DND-41 (cell line): ENCODE measurements at regions not wholly inside any gene's neighbourhood (a gene's known extent, or its start where the extent isn't known, plus 50 kb on each side); places are given as distances from the start of the nearest gene placed in this dataset.

ENCODE experiments used
- EZH2 ChIP-seq: IDR thresholded peaks from 3 replicates; pipeline ENCODE4 v1.6.1; 2012; ENCODE audit warnings: borderline replicate concordance, low read depth, mild to moderate bottlenecking, moderate library complexity, low read length, inconsistent platforms; ENCODE audit not compliant: severe bottlenecking
- TF ChIP-seq, protein P1 (sequence below): IDR thresholded peaks from 2 replicates; pipeline ENCODE4 v1.5.1; 2012; ENCODE audit warnings: borderline replicate concordance, low read length, moderate library complexity, mild to moderate bottlenecking; ENCODE audit not compliant: poor library complexity, severe bottlenecking; ENCODE audit errors: extremely low read depth

DNA sequence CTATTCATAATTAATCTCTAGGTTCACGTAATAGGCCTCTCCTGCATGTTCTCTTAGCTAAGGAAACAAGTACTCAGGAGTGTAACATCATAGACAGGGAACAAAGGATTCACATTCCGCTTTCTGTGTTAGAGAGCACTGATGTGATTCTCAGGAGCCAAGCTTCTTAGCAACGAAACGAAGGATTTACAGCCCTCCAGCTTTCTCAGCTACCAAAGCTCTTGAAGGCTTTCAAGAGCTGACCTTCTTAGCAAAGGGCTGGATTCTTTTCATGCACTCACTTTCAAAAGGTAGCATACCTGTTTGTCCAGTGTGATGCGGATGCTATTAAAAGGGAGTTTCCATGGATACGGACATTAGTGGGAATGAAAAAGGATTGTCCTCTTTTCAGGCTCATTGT lies 107.4 kb downstream of the TUSC1 start:
- TF ChIP-seq, protein P1, sequence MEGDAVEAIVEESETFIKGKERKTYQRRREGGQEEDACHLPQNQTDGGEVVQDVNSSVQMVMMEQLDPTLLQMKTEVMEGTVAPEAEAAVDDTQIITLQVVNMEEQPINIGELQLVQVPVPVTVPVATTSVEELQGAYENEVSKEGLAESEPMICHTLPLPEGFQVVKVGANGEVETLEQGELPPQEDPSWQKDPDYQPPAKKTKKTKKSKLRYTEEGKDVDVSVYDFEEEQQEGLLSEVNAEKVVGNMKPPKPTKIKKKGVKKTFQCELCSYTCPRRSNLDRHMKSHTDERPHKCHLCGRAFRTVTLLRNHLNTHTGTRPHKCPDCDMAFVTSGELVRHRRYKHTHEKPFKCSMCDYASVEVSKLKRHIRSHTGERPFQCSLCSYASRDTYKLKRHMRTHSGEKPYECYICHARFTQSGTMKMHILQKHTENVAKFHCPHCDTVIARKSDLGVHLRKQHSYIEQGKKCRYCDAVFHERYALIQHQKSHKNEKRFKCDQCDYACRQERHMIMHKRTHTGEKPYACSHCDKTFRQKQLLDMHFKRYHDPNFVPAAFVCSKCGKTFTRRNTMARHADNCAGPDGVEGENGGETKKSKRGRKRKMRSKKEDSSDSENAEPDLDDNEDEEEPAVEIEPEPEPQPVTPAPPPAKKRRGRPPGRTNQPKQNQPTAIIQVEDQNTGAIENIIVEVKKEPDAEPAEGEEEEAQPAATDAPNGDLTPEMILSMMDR, result no peak
- TF ChIP-seq EZH2, result no peak
